KMS-11 (cell line): ENCODE measurements at regions not wholly inside any gene's neighbourhood (a gene's known extent, or its start where the extent isn't known, plus 50 kb on each side); places are given as distances from the start of the nearest gene placed in this dataset.

Source experiments
- H2AFZ ChIP-seq: fragments of 200-600 bp; sonication (generic); 2 replicates; pipeline ENCODE4 v1.6.1; 2016; ENCODE audit warnings: antibody characterized with exemption, mixed run types, low read depth
- H3K27ac ChIP-seq: fragments of 200-600 bp; sonication (generic); 2 replicates; pipeline ENCODE4 v1.6.1; 2016; ENCODE audit warnings: mild to moderate bottlenecking, mixed run types
- H3K27me3 ChIP-seq: fragments of 200-600 bp; sonication (generic); 2 replicates; pipeline ENCODE4 v1.6.1; 2017; ENCODE audit warnings: mild to moderate bottlenecking, low read depth, mixed run types, moderate library complexity; ENCODE audit not compliant: insufficient read depth
- H3K36me3 ChIP-seq: fragments of 200-600 bp; sonication (generic); 2 replicates; pipeline ENCODE4 v1.6.1; 2017; ENCODE audit warnings: mild to moderate bottlenecking, mixed run types; ENCODE audit not compliant: insufficient read depth
- H3K4me1 ChIP-seq: fragments of 200-600 bp; sonication (generic); 2 replicates; pipeline ENCODE4 v1.6.1; 2016; ENCODE audit warnings: mild to moderate bottlenecking, low read depth, mixed run types; ENCODE audit not compliant: poor library complexity, severe bottlenecking
- H3K4me2 ChIP-seq: fragments of 200-600 bp; sonication (generic); 2 replicates; pipeline ENCODE4 v1.7.0; 2016; ENCODE audit warnings: mild to moderate bottlenecking, mixed run types
- H3K4me3 ChIP-seq: fragments of 200-600 bp; sonication (generic); IDR thresholded peaks from 2 replicates; pipeline ENCODE4 v1.6.1; 2017; ENCODE audit warnings: low read depth, low read length, mixed read lengths; ENCODE audit not compliant: insufficient read depth
- H3K79me2 ChIP-seq: fragments of 200-600 bp; sonication (generic); 2 replicates; pipeline ENCODE4 v1.6.1; 2016; ENCODE audit warnings: low read depth, mixed run types; ENCODE audit not compliant: insufficient read depth
- H3K9ac ChIP-seq: fragments of 200-600 bp; sonication (generic); 2 replicates; pipeline ENCODE4 v1.6.1; 2016; ENCODE audit warnings: mild to moderate bottlenecking, mixed run types
- H4K20me1 ChIP-seq: fragments of 200-600 bp; sonication (generic); 2 replicates; pipeline ENCODE4 v1.6.1; 2016; ENCODE audit warnings: mild to moderate bottlenecking, mixed run types; ENCODE audit not compliant: insufficient read depth
- TF ChIP-seq, protein P1 (sequence below): fragments of 200-600 bp; sonication (generic); conservative IDR thresholded peaks from 2 replicates; pipeline ENCODE4 v1.6.1; 2017; ENCODE audit warnings: low read depth, mild to moderate bottlenecking, antibody characterized with exemption, low read length, moderate library complexity, mixed read lengths

DNA sequence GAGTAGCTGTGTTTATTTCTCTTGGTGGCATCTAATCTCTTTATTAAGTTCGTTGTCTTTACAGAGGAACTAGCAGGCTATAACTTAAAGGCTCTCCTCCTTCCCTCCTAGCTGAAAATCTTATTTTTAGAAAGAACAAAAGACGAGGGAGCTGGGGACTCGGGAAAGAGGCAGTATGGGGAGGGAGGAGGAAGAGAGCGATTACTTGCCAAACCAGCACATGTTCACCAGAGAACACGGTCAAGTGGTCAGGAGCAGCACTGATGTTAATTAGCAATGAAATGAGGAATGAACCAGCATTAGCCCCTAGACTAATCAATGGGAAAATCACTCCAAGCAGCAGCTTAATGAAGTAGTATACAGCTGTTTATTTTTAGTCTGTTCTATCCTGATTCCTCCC is 171.3 kb upstream of the ESRRG start:
- Histone ChIP-seq H3K36me3 (no peaks in the 10 kb centered on the region), H3K4me1 (no peaks in the 10 kb centered on the region), H3K4me2 (no peak overlapping the region), H4K20me1 (no peaks in the 10 kb centered on the region), H3K9ac (no peak overlapping the region), H3K27ac (no peak overlapping the region), H3K79me2 (no peaks in the 10 kb centered on the region), H2AFZ (no peak overlapping the region), H3K27me3 (no peaks in the 10 kb centered on the region), H3K4me3 (no peak overlapping the region)
- TF ChIP-seq, protein P1, sequence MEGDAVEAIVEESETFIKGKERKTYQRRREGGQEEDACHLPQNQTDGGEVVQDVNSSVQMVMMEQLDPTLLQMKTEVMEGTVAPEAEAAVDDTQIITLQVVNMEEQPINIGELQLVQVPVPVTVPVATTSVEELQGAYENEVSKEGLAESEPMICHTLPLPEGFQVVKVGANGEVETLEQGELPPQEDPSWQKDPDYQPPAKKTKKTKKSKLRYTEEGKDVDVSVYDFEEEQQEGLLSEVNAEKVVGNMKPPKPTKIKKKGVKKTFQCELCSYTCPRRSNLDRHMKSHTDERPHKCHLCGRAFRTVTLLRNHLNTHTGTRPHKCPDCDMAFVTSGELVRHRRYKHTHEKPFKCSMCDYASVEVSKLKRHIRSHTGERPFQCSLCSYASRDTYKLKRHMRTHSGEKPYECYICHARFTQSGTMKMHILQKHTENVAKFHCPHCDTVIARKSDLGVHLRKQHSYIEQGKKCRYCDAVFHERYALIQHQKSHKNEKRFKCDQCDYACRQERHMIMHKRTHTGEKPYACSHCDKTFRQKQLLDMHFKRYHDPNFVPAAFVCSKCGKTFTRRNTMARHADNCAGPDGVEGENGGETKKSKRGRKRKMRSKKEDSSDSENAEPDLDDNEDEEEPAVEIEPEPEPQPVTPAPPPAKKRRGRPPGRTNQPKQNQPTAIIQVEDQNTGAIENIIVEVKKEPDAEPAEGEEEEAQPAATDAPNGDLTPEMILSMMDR: no peak

DNA sequence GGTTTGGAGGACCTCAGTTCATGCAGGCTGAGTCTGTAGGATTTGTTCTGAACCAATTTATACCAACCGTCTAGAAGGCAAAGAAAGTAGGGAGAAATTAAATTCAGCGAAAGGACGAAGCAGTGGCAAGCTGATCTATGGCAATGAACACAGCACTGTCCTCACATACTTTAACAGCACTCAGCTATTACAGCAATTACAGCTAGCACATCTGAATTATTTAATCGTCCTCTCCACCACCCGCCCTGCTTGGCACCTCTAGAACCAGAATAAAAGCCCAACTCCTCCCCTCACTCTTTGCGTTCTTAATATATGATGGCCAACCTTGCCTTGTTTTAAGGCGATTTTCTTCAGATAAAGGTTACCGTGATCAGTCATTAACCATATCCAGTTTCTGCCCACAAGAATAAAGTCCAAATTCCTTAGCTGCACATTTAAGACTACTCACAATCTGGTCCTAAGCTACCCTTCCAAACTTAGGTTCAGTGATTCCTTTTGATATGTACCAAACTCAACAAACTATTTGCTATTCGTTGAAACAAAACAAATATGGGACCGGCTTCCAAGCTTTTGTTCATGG is 169.4 kb upstream of the ESRRG start:
- no peak overlapping the region for H2AFZ ChIP-seq

DNA sequence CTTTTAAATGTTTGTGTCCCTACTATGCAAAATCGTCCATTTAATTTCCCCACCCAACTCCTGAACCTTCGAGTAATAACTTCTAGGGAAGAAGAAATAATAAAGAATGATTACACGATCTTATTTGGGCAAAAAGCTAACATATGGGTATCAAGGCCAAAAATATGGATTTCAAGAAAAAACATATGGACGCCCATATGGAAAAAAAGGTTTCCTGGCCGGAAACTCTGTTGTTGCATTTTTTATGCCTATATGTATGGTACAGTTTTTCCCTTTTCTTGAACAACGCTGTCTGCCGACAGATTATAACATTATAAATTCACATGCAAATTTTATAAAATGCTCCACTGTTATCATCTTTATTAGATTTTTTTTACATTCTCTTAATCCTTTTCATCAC is 167.6 kb upstream of the ESRRG start:
- H3K4me3 ChIP-seq: no peak overlapping the region
- no peaks in the 10 kb centered on the region for H3K79me2 ChIP-seq
- H3K9ac ChIP-seq: no peak overlapping the region
- TF ChIP-seq, protein P1: no peak
- no peak overlapping the region for H3K27ac ChIP-seq
- no peaks in the 10 kb centered on the region for H4K20me1 ChIP-seq
- no peaks in the 10 kb centered on the region for H3K4me1 ChIP-seq
- no peaks in the 10 kb centered on the region for H3K27me3 ChIP-seq
- no peak overlapping the region for H2AFZ ChIP-seq
- no peak overlapping the region for H3K4me2 ChIP-seq
- H3K36me3 ChIP-seq: no peaks in the 10 kb centered on the region

More for the DNA sequence above, 169.4 kb upstream of the ESRRG start:
- TF ChIP-seq, protein P1: no peak
- Histone ChIP-seq H4K20me1 (no peaks in the 10 kb centered on the region), H3K79me2 (no peaks in the 10 kb centered on the region), H3K36me3 (no peaks in the 10 kb centered on the region), H3K27ac (no peak overlapping the region), H3K4me1 (no peaks in the 10 kb centered on the region), H3K4me3 (no peak overlapping the region), H3K9ac (no peak overlapping the region), H3K27me3 (no peaks in the 10 kb centered on the region), H3K4me2 (no peak overlapping the region)

DNA sequence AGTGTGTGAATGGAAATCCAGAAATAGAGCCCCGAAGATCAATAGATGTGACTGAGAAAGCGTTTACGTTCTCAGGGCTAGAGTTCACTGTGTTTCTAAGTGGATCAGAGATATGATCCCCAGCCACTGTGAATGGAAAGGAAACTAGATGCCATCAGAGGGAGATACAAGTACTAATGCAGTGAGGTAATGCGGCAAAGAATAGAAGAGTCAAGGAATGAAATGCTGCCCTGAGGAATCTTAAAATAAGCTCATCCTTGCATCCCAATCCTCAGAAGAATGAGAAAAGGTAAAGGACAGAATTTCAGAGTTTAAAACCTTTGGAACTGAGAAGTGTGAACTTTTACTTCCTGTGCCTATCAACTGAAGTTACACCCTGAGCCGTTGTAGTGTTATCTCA is 165.5 kb upstream of the ESRRG start:
- no peaks in the 10 kb centered on the region for H4K20me1 ChIP-seq
- TF ChIP-seq, protein P1: no peak
- H3K27me3 ChIP-seq: no peaks in the 10 kb centered on the region
- no peaks in the 10 kb centered on the region for H3K4me1 ChIP-seq
- no peak overlapping the region for H3K4me2 ChIP-seq
- H3K36me3 ChIP-seq: no peaks in the 10 kb centered on the region
- H3K4me3 ChIP-seq: no peak overlapping the region
- no peak overlapping the region for H3K27ac ChIP-seq
- no peak overlapping the region for H3K9ac ChIP-seq
- H3K79me2 ChIP-seq: no peaks in the 10 kb centered on the region
- no peak overlapping the region for H2AFZ ChIP-seq
